Stomach smooth muscle (tissue), 2 donors: ENCODE measurements at regions not wholly inside any gene's neighbourhood (a gene's known extent, or its start where the extent isn't known, plus 50 kb on each side); places are given as distances from the start of the nearest gene placed in this dataset.

ENCODE experiments used
- H3K27ac ChIP-seq: one replicate; pipeline ENCODE4 v1.7.0; 2013; ENCODE audit warnings: mild to moderate bottlenecking, low read length, inconsistent platforms
- H3K27me3 ChIP-seq, 2 donors: one replicate each; pipeline ENCODE4 v1.7.0; 2013; ENCODE audit warnings: low read length in 2 of 2; ENCODE audit not compliant: insufficient read depth in 2 of 2, control insufficient read depth in 1 of 2
- H3K36me3 ChIP-seq, 2 donors: one replicate each; pipeline ENCODE4 v1.7.0; 2013; ENCODE audit warnings: low read length in 2 of 2; ENCODE audit not compliant: control insufficient read depth in 2 of 2, insufficient read depth in 2 of 2
- H3K4me1 ChIP-seq: one replicate; pipeline ENCODE4 v1.7.0; 2013; ENCODE audit warnings: low read length; ENCODE audit not compliant: control insufficient read depth, insufficient read depth
- H3K4me3 ChIP-seq, 2 donors: one replicate each; pipeline ENCODE4 v1.7.0; 2013; ENCODE audit warnings: low read length in 2 of 2
- H3K9ac ChIP-seq, 2 donors: one replicate each; pipeline ENCODE4 v1.7.0; 2013; ENCODE audit warnings: low read length in 2 of 2, mild to moderate bottlenecking in 1 of 2
- H3K9me3 ChIP-seq, 2 donors: one replicate each; pipeline ENCODE4 v1.7.0; 2013; ENCODE audit warnings: low read length in 2 of 2; ENCODE audit not compliant: control insufficient read depth in 2 of 2
- donor health status: healthy.
- donor health status: Pancreatic carcinoma.

DNA sequence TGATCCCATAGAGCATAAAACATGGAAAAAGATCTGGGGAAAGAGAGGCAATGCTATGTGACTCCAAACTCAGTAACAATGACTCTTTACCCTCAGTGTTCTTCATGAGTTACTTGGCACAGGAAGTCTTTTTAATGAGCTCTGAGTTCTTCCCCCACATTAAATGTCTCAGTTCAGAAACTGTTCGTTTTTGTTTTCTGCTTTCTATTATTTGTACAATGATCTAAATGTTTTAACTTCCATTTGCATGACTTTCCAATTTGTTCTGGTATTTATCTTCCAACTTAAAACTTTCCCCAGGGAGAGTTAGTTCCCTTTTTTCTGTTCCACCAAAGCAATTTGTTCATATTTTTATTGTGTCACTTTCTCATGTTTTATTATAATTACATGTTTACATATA lies 177.0 kb upstream of the ZBTB20 start:
- Histone ChIP-seq H3K4me3 (no peak overlapping the region), H3K27ac (no peak overlapping the region), H3K27me3 (no peaks in the 10 kb centered on the region), H3K9me3 (no peaks in the 10 kb centered on the region), H3K36me3 (no peaks in the 10 kb centered on the region), H3K9ac (no peak overlapping the region), H3K4me1 (no peaks in the 10 kb centered on the region)

DNA sequence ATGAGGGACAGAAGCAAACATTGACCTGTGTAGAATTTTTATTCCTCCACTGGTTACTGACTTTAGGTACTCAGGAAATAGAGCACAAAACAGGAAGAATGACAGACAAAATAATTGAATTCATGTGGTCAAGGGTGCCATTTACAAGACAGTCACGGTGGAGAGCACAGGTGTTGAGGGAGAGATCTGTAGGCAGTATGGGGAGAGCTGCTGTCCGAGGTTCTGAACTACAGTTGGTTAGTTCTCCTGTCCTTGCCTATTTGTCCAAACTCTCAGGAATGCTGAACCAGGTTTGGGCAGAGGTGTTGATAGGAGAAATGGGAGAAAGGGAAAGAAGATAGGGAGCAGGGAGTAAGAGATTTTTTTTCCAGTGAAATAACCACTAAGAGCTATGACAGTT lies 178.5 kb upstream of the ZBTB20 start:
- no peaks in the 10 kb centered on the region for H3K9me3 ChIP-seq
- no peaks in the 10 kb centered on the region for H3K4me1 ChIP-seq
- H3K36me3 ChIP-seq: no peaks in the 10 kb centered on the region
- H3K27ac ChIP-seq: no peak overlapping the region
- no peaks in the 10 kb centered on the region for H3K27me3 ChIP-seq
- H3K4me3 ChIP-seq: no peak overlapping the region
- H3K9ac ChIP-seq: no peak overlapping the region

DNA sequence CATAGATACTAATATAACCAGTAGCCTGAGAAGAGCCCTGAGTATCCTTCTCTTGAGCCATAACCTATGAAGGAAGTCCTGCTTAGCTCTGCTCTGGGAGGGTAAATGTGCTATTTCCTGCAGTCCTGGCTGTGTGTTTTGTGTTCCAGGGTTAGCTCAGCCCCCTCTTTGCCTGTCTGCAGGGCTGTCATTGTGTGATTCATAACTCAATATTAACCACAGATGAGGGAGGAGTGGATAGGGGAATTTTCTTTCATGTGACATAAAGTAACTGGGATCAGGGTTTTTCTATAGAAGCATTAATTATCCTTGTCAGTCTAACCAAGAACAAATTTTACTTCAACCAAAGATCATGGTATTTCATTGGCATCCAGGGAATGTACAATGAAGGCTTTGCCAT lies 183.3 kb upstream of the ZBTB20 start:
- H3K27ac ChIP-seq: no peak overlapping the region
- H3K9ac ChIP-seq: no peak overlapping the region
- H3K36me3 ChIP-seq: no peaks in the 10 kb centered on the region

DNA sequence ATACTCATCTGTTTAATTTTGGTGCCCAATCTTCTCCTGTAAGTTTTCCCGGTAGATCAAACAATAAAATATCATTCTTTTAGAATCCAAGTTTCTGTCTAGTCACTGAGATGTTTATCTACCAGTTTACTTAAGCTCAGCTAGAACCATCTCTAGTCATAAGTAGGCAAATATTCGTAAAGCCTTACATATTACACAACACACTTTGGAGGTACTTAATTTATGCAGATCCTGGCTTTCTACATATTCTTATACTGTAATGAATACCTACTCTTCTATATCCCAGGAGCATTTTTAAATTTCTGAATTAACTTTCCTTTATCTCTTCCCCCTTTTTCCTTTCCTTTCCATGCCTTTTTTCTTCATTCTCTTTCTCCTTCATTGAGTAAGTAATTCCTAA lies 185.9 kb upstream of the ZBTB20 start:
- no peaks in the 10 kb centered on the region for H3K9me3 ChIP-seq
- H3K27me3 ChIP-seq: no peaks in the 10 kb centered on the region
- H3K4me1 ChIP-seq: no peaks in the 10 kb centered on the region
- no peak overlapping the region for H3K27ac ChIP-seq
- H3K9ac ChIP-seq: no peak overlapping the region
- no peaks in the 10 kb centered on the region for H3K36me3 ChIP-seq
- no peak overlapping the region for H3K4me3 ChIP-seq

More for the DNA sequence above, 183.3 kb upstream of the ZBTB20 start:
- no peaks in the 10 kb centered on the region for H3K9me3 ChIP-seq
- no peaks in the 10 kb centered on the region for H3K4me1 ChIP-seq
- no peak overlapping the region for H3K4me3 ChIP-seq
- no peaks in the 10 kb centered on the region for H3K27me3 ChIP-seq

DNA sequence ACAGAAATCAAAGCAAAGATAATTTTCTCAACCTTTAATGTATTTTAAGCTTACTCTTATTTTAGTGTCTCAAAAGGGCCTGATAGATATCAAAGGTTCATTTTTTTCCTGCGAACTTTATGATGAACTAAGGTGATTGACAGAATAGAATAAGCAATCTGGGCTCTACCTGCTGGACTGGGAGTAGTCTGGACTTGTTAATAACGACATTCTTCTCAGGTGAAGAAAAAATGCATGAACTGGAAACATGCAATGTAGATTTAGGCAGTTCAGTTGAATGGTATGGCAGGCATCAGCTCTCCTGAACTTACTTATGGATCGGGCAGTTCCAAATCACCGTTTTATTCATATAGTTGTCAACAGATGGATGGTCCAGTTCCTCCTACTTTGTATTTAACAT lies 189.7 kb upstream of the ZBTB20 start:
- Histone ChIP-seq H3K27ac (no peak overlapping the region), H3K36me3 (no peaks in the 10 kb centered on the region), H3K9ac (no peak overlapping the region), H3K27me3 (no peaks in the 10 kb centered on the region), H3K4me1 (no peaks in the 10 kb centered on the region), H3K4me3 (no peak overlapping the region), H3K9me3 (no peaks in the 10 kb centered on the region)

DNA sequence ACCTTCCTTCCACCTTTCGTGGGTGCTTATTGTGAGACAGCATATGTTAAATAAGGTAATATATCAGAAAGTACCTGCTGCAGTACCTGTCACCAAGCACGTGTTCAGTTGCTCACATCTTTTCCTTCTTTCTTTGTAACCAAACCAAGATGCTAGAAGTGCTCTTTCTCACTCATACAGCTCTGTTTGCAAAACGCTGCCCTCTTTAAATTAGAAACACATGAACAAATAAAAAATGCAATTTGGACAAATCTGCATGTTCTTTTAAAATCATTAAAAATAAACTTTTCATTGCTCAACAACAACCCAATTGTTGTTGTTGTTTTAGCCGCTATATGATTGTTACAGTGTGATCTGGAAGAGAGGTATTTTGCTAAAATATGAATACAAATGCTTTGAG lies 193.5 kb upstream of the ZBTB20 start:
- Histone ChIP-seq H3K9me3 (no peaks in the 10 kb centered on the region), H3K4me3 (no peak overlapping the region), H3K27me3 (no peaks in the 10 kb centered on the region), H3K9ac (no peak overlapping the region), H3K27ac (no peak overlapping the region), H3K4me1 (no peaks in the 10 kb centered on the region), H3K36me3 (no peaks in the 10 kb centered on the region)

DNA sequence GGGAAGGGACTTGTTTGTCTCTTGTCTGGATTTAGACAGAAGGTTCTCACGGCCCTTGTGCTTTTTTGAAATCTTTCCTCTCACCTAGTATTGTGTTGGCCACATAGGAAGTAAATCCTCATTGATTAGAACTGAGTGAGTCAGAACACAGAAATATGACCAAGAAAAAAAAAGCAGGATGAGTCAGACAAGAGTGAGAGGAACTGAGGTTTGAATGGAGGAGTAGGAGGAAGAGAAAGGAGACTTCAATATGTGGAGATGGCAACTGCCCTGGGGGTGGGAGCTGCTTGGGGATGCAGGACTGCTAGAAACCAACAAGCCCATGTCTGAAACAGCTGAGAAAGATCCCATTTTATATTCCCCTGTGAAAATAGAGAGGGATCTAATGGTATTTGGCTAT lies 194.1 kb upstream of the ZBTB20 start:
- no peaks in the 10 kb centered on the region for H3K27me3 ChIP-seq
- H3K4me1 ChIP-seq: no peaks in the 10 kb centered on the region
- H3K9me3 ChIP-seq: no peaks in the 10 kb centered on the region
- H3K4me3 ChIP-seq: no peak overlapping the region
- H3K27ac ChIP-seq: no peak overlapping the region
- no peak overlapping the region for H3K9ac ChIP-seq
- no peaks in the 10 kb centered on the region for H3K36me3 ChIP-seq

DNA sequence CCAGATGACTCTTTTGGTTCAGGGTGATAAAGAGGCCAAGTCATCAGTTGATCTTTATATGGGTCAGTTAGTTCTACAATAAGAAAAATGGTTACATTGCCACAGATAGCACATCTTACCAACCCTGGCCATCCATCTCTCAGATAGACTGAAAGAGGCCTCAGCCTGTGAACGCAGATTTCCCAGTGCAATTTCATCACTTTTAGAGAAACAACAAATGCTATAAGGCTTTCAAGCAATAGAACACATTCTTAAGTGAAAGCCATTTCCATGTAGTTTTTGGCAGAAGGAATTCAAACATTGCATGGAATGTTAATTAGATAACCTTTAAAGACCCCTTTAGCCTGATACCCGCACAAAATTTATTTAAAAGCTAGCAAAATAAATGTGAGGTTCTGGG lies 200.6 kb upstream of the ZBTB20 start:
- no peaks in the 10 kb centered on the region for H3K4me1 ChIP-seq
- H3K9ac ChIP-seq: no peak overlapping the region
- no peaks in the 10 kb centered on the region for H3K9me3 ChIP-seq
- no peak overlapping the region for H3K27ac ChIP-seq
- no peaks in the 10 kb centered on the region for H3K36me3 ChIP-seq
- no peak overlapping the region for H3K4me3 ChIP-seq
- H3K27me3 ChIP-seq: no peaks in the 10 kb centered on the region

DNA sequence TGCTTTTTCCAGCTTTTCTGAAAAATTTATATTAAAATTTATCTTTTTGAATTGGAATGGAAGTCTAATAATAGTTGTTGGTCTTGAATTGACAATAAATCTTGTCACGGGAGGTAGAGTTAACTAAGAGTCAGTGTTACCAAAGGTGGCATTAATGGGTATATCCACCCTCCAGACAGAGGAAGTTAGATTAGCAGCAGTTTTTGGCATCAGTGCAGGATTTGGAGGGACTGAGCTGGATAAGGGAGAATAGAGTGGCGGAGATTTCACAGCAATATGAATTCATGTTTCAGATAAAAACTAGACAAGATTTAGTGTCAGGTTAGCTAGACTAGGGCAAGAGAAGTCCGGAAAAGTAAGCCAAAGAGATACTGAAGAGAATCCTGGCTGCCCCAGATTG lies 201.3 kb upstream of the ZBTB20 start:
- no peaks in the 10 kb centered on the region for H3K36me3 ChIP-seq
- H3K9me3 ChIP-seq: no peaks in the 10 kb centered on the region
- H3K27ac ChIP-seq: no peak overlapping the region
- H3K4me3 ChIP-seq: no peak overlapping the region
- H3K4me1 ChIP-seq: no peaks in the 10 kb centered on the region
- H3K9ac ChIP-seq: no peak overlapping the region
- H3K27me3 ChIP-seq: no peaks in the 10 kb centered on the region

DNA sequence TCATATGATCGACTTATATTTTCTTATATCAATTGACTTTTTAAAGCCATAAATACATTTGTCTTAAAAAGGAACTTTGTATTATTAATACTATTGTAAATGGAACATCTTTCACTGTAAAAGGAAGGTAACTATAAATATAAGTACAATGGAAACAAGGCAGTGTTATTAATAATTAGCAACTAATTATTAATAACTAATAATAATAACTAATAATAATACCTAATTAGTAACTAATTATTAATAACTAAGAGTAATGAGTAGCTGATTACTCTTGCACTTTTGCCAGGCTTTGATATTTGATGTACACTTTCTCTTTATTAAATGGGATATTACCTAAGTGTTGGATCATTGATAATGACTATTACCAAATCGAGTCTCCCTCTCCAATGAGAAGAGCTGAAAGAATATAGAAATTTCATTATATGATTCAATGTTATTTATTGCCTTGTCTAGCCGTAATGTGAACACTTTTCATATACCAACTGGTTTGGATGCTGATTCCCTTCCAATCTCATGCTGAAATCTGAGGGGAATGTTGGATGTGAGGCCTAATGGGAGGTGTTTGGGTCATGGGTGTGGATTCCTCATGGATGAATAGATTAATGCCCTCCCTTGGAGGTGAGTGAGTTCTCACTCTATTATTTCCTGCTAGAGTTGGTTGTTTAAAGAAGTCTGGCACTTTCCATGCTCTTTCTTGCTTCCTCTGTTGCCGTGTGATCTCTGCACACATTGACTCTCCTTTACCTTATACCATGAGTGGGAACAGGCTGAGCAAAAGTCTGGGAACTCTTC lies 202.1 kb upstream of the ZBTB20 start:
- Histone ChIP-seq H3K4me1 (no peaks in the 10 kb centered on the region), H3K27ac (no peak overlapping the region), H3K4me3 (no peak overlapping the region), H3K9me3 (no peaks in the 10 kb centered on the region), H3K36me3 (no peaks in the 10 kb centered on the region), H3K9ac (no peak overlapping the region), H3K27me3 (no peaks in the 10 kb centered on the region)

DNA sequence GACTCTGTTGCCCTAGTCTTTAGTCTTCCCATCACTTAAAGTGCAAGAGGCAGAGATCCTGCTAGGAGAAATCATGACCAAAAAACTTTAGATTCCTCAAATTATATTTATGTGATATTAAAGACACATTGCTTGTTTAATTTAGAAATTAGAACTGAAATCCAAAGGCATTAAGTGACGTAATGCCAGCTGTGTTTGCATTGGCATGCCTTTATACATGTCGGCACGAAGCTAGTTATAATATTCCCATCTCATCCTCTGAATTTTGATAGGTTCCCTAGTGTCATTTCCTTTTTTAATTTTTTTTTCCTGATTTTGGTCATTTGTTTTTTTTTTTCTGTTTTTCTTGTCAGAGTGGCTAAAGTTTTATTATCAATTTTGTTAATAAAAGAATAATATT lies 203.5 kb upstream of the ZBTB20 start:
- Histone ChIP-seq H3K9ac (no peak overlapping the region), H3K4me1 (no peaks in the 10 kb centered on the region), H3K4me3 (no peak overlapping the region), H3K27me3 (no peaks in the 10 kb centered on the region), H3K36me3 (no peaks in the 10 kb centered on the region), H3K9me3 (no peaks in the 10 kb centered on the region), H3K27ac (no peak overlapping the region)
